PC-3 (cell line): ENCODE measurements at regions not wholly inside any gene's neighbourhood (a gene's known extent, or its start where the extent isn't known, plus 50 kb on each side); places are given as distances from the start of the nearest gene placed in this dataset.

Experiments
- ATAC-seq: fragments of 200-7000 bp; cut with Tn5 transposase; 2 replicates; pipeline ENCODE4 v1.9.1; 2020; ENCODE audit warnings: mild to moderate bottlenecking, moderate library complexity
- BruUV-seq: library from RNA; stranded (reverse); fragments of 400-500 nt; replicated peaks from 2 replicates; lab custom pipeline; 2021; lab: Mats Ljungman, UMichigan
- CTCF ChIA-PET: fragments of 300-600 bp; sonication (Branson Sonifier 250); formaldehyde crosslinking; loops from one replicate; lab custom pipeline; 2022; ENCODE audit warnings: antibody characterized with exemption; lab: Charles Lee
- POLR2A ChIA-PET: fragments of 300-600 bp; sonication (Branson Sonifier 250); formaldehyde crosslinking; loops from one replicate; lab custom pipeline; 2022; ENCODE audit warnings: antibody characterized with exemption; ENCODE audit not compliant: unreplicated experiment; lab: Charles Lee
- DNase-seq: peaks from one replicate; pipeline ENCODE4 v3.0.0-alpha.2; 2015
- H2AFZ ChIP-seq: fragments of 300-600 bp; sonication (generic); 2 replicates; pipeline ENCODE4 v1.6.0; 2016; ENCODE audit warnings: antibody characterized with exemption, low read length
- H3F3A ChIP-seq: fragments of 300-600 bp; sonication (generic); one replicate; pipeline ENCODE4 v1.6.0; 2017; ENCODE audit warnings: antibody characterized with exemption, low read length, control low read depth, mild to moderate bottlenecking; ENCODE audit not compliant: unreplicated experiment
- H3K27ac ChIP-seq: fragments of 300-600 bp; sonication (generic); 2 replicates; pipeline ENCODE4 v1.5.1; 2016; ENCODE audit warnings: mild to moderate bottlenecking, low read length
- H3K27me3 ChIP-seq: fragments of 300-600 bp; sonication (generic); 2 replicates; pipeline ENCODE4 v1.6.1; 2016; ENCODE audit warnings: low read length, mixed read lengths
- H3K36me3 ChIP-seq: fragments of 300-600 bp; sonication (generic); 2 replicates; pipeline ENCODE4 v1.6.1; 2016; ENCODE audit warnings: low read depth, mixed run types, low read length, mixed read lengths
- H3K4me1 ChIP-seq: fragments of 300-600 bp; sonication (generic); 2 replicates; pipeline ENCODE4 v1.5.1; 2016; ENCODE audit warnings: low read length; ENCODE audit not compliant: insufficient read depth
- H3K4me2 ChIP-seq: fragments of 300-600 bp; sonication (generic); 2 replicates; pipeline ENCODE4 v1.6.0; 2016; ENCODE audit warnings: low read length
- H3K4me3 ChIP-seq: fragments of 300-600 bp; sonication (generic); 2 replicates; pipeline ENCODE4 v1.5.1; 2016; ENCODE audit warnings: mild to moderate bottlenecking, low read length, mixed read lengths
- H3K79me2 ChIP-seq: fragments of 300-600 bp; sonication (generic); 2 replicates; pipeline ENCODE4 v1.6.1; 2017; ENCODE audit warnings: low read length, mixed read lengths
- H3K9ac ChIP-seq: fragments of 300-600 bp; sonication (generic); 2 replicates; pipeline ENCODE4 v1.6.0; 2016; ENCODE audit warnings: mild to moderate bottlenecking, low read length
- H3K9me2 ChIP-seq: fragments of 300-600 bp; sonication (generic); replicated peaks from 2 replicates; pipeline ENCODE4 v1.6.1; 2016; ENCODE audit warnings: mixed run types, low read length, mixed read lengths
- H3K9me3 ChIP-seq: fragments of 300-600 bp; sonication (generic); 2 replicates; pipeline ENCODE4 v1.6.1; 2016; ENCODE audit warnings: low read length, mixed read lengths
- H4K20me1 ChIP-seq: fragments of 300-600 bp; sonication (generic); 2 replicates; pipeline ENCODE4 v1.6.1; 2016; ENCODE audit warnings: low read length, mixed read lengths
- CTCF ChIP-seq: fragments of 300-600 bp; sonication (generic); conservative IDR thresholded peaks from 2 replicates; pipeline ENCODE4 v1.5.1; 2017; ENCODE audit warnings: antibody characterized with exemption, low read depth, mild to moderate bottlenecking, low read length
- EZH2 ChIP-seq: fragments of 300-600 bp; sonication (generic); IDR thresholded peaks from one replicate; pipeline ENCODE4 v1.6.1; 2017; ENCODE audit warnings: antibody characterized with exemption, mild to moderate bottlenecking, low read length; ENCODE audit not compliant: unreplicated experiment
- EZH2phosphoT487 ChIP-seq: fragments of 300-600 bp; sonication (generic); IDR thresholded peaks from 2 replicates; pipeline ENCODE4 v1.6.1; 2018; ENCODE audit warnings: mild to moderate bottlenecking, antibody characterized with exemption, low read length, borderline replicate concordance
- intact Hi-C: fragments of 100-400 bp; cut with micrococcal nuclease; formaldehyde crosslinking; loops from 2 replicates; pipeline ENCODE4 v1.9.0; 2023

- H3K4me2 ChIP-seq = no peak overlapping the region
- BruUV-seq = no TSS peak
- CTCF ChIA-PET = no interaction called here
These were observed 169.3 kb upstream of the CSF3R start for GRCh38 chr1:36652011-36652410.

GRCh38 chr1:36651176-36651910 lies 168.6 kb upstream of the CSF3R start:
- H3K9me2 ChIP-seq = no peaks in the 10 kb centered on the region
- ATAC-seq = no peak
- intact Hi-C loops = no loop called here
- no peak overlapping the region for H2AFZ ChIP-seq
- H3K36me3 ChIP-seq = no peaks in the 10 kb centered on the region
- H3K79me2 ChIP-seq = no peaks in the 10 kb centered on the region
- BruUV-seq = no TSS peak
- H3K4me2 ChIP-seq = no peak overlapping the region
- H4K20me1 ChIP-seq = no peaks in the 10 kb centered on the region
- no peaks in the 10 kb centered on the region for H3K4me1 ChIP-seq
- H3K9ac ChIP-seq = no peak overlapping the region
- H3K9me3 ChIP-seq = no peaks in the 10 kb centered on the region
- TF ChIP-seq CTCF = no peak
- TF ChIP-seq EZH2phosphoT487 = no peak
- TF ChIP-seq EZH2 = no peak
- H3K4me3 ChIP-seq = no peak overlapping the region
- POLR2A ChIA-PET = no interaction called here
- no peak for DNase-seq
- H3K27me3 ChIP-seq = peaks cover 66% of the 10 kb centered on the region
- CTCF ChIA-PET = no interaction called here
- H3K27ac ChIP-seq = no peak overlapping the region
- H3F3A ChIP-seq = no peaks in the 10 kb centered on the region

More at GRCh38 chr1:36652011-36652410, 169.3 kb upstream of the CSF3R start:
- H3K4me1 ChIP-seq = no peaks in the 10 kb centered on the region
- DNase-seq (no peak), ATAC-seq (no peak)
- intact Hi-C loops = no loop called here
- no peak overlapping the region for H2AFZ ChIP-seq
- no peaks in the 10 kb centered on the region for H3F3A ChIP-seq
- H3K27ac ChIP-seq = no peak overlapping the region
- H3K36me3 ChIP-seq = no peaks in the 10 kb centered on the region
- H3K79me2 ChIP-seq = no peaks in the 10 kb centered on the region
- peaks cover 59% of the 10 kb centered on the region for H3K27me3 ChIP-seq
- H3K4me3 ChIP-seq = no peak overlapping the region
- H4K20me1 ChIP-seq = no peaks in the 10 kb centered on the region
- no peaks in the 10 kb centered on the region for H3K9me3 ChIP-seq
- no peaks in the 10 kb centered on the region for H3K9me2 ChIP-seq
- POLR2A ChIA-PET = no interaction called here
- no peak overlapping the region for H3K9ac ChIP-seq
- TF ChIP-seq EZH2 = no peak
- TF ChIP-seq CTCF = no peak
- no peak for TF ChIP-seq EZH2phosphoT487
